ENCODE measurements at regions not wholly inside any gene's neighbourhood (a gene's known extent, or its start where the extent isn't known, plus 50 kb on each side); places are given as distances from the start of the nearest gene placed in this dataset. TPM values are rescaled to one million over a fixed set of nuclear protein-coding genes. Genes with fewer than 3 reads are reported as not detected.

GRCh38 chr20:62591591-62591990 lies 50.7 kb upstream of the SLCO4A1 start:
- Histone ChIP-seq H3K36me3 (no peaks in the 10 kb centered on the region), H3K9me3 (no peaks in the 10 kb centered on the region), H3K27ac (no peak overlapping the region), H3K27me3 (peaks cover 0 to 18% of the 10 kb centered on the region in 2 donors), H3K4me1 (no peaks in the 10 kb centered on the region), H3K4me3 (no peak overlapping the region)
- DNase-seq: no peak
- intact Hi-C loops (cut with DNase I; ENCODE audit: low total_unique reads): no loop called here
- no peak for TF ChIP-seq CTCF (IDR thresholded peaks at IDR 0.05)
- no peak for TF ChIP-seq POLR2A (IDR thresholded peaks at IDR 0.05)

Small RNAs in the stretch of these regions (microRNA-seq; reads per million reads assigned to microRNA genes)
- 32.8 reads per million, percentile 39 among the genes with 10 or more reads in this experiment for gene MIR1-1 (ENCODE audit: borderline microRNAs expressed, borderline replicate concordance)
- gene MIR133A2 (ENCODE audit: borderline microRNAs expressed, borderline replicate concordance): not detected

Small RNAs in the stretch of these regions (small RNA-seq; reads per million reads assigned to genes)
- gene MIR1-1: not detected

Measured in uterus (tissue), 3 donors.